ENCODE measurements at regions not wholly inside any gene's neighbourhood (a gene's known extent, or its start where the extent isn't known, plus 50 kb on each side); places are given as distances from the start of the nearest gene placed in this dataset.

- DNase-seq = no peak
Measured at GRCh38 chr18:78126106-78126505, 853.5 kb upstream of the SALL3 start.

- DNase-seq = no peak
Measured at GRCh38 chr18:78126536-78126935, 853.1 kb upstream of the SALL3 start.

GRCh38 chr18:78127041-78127440 is 852.6 kb upstream of the SALL3 start:
- DNase-seq = no peak

GRCh38 chr18:78128004-78128403 is 851.6 kb upstream of the SALL3 start:
- no peak for DNase-seq

DNA sequence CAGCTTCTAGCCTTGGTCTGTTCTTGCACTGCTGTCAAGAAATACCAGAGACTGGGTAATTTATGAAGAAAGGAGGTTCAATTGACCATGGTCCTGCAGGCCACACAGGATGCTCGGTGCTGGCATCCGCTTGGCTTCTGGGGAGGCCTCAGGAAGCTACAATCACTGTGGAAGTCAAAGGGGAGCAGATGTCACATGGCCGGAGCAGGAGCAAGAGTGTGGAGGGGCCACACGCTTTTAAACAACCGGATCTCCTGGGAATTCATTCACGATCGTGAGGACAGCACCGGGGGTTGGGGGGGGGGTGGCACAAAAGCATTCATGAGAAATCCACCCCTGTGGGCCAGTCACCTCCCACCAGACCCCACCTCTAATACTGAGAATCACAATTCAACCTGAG is 850.4 kb upstream of the SALL3 start:
- no peak for DNase-seq

- no peak for DNase-seq
Measured at GRCh38 chr18:78130232-78131195, 849.1 kb upstream of the SALL3 start.

DNA sequence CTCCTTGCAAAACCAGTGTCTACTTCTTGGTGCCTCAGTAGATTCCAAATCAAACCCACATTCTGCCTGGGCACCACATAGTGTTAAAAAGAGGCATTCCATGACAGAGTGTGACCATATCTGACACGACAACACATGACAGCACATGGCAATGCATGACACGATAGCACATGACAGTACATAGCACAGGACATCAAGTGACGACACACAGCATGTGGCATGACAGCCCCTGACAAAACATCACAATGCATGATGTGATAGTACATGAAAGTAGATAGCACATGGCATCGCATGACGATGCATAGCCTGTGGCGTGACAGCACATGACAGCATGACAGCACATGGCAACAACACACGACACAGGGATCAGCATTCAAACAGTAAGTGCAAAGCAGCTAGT is 845.9 kb upstream of the SALL3 start:
- DNase-seq = no peak

- no peak for DNase-seq
Measured at GRCh38 chr18:78136986-78137385, 842.6 kb upstream of the SALL3 start.

GRCh38 chr18:78138983-78139496 is 840.6 kb upstream of the SALL3 start:
- DNase-seq = peak; percentile 97

- DNase-seq = no peak
Measured at GRCh38 chr18:78140294-78140693, 839.3 kb upstream of the SALL3 start.

GRCh38 chr18:78144669-78145068 is 834.9 kb upstream of the SALL3 start:
- peak; percentile 65 for DNase-seq

DNA sequence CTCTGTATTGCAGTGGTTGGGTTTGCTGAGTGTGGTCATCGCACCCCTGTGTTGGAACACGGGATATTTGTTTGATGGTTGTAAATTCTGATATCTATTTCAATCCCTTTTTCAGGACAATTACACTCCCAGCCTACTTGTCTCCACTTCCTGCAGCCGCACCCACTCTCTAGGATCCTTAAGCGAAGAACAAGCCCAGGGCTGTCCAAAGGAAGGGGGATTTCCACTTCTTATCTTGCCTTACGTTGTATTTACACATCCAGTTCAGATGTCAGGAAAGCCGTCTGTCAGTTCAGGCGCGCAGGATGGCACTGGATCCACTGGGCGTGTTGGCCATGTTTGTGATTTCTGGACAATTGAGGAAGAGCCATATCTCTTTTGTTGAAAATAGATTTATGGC is 834.5 kb upstream of the SALL3 start:
- DNase-seq = no peak

DNA sequence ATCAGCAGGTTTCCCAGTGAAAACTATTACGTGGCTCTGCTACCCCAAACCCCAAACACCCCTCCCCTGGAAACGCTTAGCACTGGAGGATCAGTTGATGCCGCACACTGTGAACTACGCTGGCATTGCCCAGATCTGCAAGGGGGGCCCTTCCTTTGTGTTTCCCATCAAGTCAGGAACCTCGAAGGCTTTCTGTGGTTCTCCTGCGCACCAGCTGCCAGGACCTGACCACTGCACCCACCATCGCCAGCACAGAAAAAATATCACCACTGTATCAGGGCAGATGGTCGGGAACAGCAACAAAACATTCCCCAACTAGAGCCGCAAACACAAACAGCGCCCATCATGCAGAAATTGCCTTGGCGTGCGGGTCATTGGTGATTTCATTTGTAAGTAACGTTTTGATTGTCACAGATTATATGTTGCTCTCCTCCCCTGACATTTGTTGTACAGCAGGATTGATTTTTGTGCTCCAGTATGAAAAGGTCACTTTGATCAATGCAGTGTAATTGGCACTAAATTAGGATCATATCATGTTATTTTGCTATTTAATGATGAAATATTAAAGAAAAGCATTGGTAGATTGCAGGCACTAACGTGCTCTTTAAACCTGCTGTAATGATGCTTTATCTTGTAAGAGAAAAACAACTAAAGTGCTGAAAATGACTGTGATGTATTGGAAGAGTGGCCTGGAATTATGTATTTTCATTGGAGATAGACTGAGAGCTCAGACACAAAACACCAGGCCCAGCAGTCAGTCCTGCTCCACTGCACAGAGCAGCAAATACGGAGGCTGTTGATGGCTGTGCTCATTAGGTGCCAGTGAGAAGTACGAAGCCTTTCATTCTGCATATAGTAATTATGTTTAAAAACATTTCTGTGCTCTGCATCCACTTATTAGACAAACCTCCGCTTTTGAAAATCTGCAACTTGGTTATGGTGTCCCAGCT is 833.2 kb upstream of the SALL3 start:
- DNase-seq = no peak

- DNase-seq = no peak
Measured at GRCh38 chr18:78150590-78150989, 829.0 kb upstream of the SALL3 start.

DNA sequence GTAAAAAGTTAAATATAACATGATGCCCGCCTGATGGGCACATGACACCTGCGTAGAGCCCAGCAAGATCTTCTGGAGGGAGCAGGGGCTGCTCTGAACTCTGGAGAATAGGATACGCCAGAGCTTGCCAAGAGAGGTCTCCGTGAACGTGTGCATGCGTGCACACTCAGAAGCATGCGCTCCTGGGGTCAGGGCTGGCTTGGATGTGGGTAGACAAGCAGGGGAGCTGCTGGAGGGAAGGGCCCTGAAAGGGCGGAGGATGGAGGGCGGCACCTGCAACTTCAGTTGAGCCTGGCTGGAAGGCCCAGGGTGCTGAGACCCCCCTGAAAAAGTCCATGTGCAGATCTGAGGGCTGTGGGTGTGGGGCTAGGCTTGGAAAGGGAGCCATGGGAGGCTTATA is 828.4 kb upstream of the SALL3 start:
- DNase-seq = no peak

GRCh38 chr18:78151948-78152725 is 827.5 kb upstream of the SALL3 start:
- DNase-seq = no peak

DNA sequence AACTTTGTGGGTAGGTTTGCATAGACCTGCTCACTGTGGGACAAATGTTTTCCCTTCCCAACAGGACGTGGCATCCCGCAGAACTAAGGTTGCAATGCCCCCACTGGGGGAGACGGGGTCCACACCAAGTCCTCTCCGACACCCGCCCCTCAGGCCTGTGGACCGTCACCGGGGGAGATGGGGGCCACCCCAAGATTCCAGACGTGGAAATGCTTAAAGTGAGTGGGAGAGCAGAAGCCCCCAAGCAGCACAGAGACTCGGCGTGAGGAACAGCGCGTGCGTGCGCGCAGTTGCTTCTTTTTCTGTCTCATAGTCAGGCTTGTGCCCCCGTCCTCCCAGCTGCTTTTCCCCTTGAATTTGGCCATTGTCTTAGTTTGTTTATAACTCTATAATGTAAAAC is 826.3 kb upstream of the SALL3 start:
- DNase-seq = no peak

- DNase-seq = no peak
Measured at GRCh38 chr18:78154444-78154843, 825.2 kb upstream of the SALL3 start.

DNA sequence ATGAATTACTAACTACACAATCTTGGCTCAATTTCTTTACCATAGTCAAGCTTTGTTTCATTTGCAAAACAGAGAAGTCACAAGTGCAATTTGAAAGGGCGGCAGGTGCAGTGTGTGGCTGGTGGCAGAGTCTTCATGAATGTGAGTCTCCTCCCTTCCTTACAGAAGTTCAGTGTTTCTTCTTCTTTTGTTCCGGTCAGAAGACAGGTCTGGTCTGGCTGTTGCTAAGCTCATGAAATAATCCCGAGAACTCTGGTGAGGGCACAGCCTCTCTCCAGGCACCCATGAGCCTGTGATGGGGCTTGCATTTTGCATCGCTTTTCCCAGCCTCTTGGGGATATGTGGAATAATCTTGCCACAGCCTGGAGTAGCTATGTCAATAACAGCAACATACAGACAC is 824.8 kb upstream of the SALL3 start:
- no peak for DNase-seq

- no peak for DNase-seq
Measured at GRCh38 chr18:78156466-78156865, 823.2 kb upstream of the SALL3 start.

GRCh38 chr18:78158943-78159342 is 820.7 kb upstream of the SALL3 start:
- no peak for DNase-seq

- no peak for DNase-seq
Measured at GRCh38 chr18:78159397-78159796, 820.2 kb upstream of the SALL3 start.

Data from NCI-H510A (cell line).